HFFc6 (cell line): ENCODE measurements at regions not wholly inside any gene's neighbourhood (a gene's known extent, or its start where the extent isn't known, plus 50 kb on each side); places are given as distances from the start of the nearest gene placed in this dataset.

Source experiments
- DNase-seq: peaks from one replicate; pipeline ENCODE4 v3.0.0-alpha.2; 2018
- H3K27ac Mint-ChIP-seq: 2 replicates; pipeline ENCODE4 v1.8.0; 2020; ENCODE audit warnings: mild to moderate bottlenecking, mixed read lengths
- H3K27me3 Mint-ChIP-seq: 2 replicates; pipeline ENCODE4 v1.8.0; 2021; ENCODE audit warnings: mild to moderate bottlenecking, moderate library complexity, mixed read lengths; ENCODE audit not compliant: insufficient read depth
- H3K36me3 Mint-ChIP-seq: 2 replicates; pipeline ENCODE4 v1.8.0; 2021; ENCODE audit warnings: low read depth, mixed read lengths
- H3K4me1 Mint-ChIP-seq: 2 replicates; pipeline ENCODE4 v1.8.0; 2020; ENCODE audit warnings: low read depth, mixed read lengths
- H3K4me3 Mint-ChIP-seq: 2 replicates; pipeline ENCODE4 v1.8.0; 2020; ENCODE audit warnings: mild to moderate bottlenecking, moderate library complexity, mixed read lengths
- H3K9me3 Mint-ChIP-seq: 2 replicates; pipeline ENCODE4 v1.8.0; 2020; ENCODE audit warnings: mild to moderate bottlenecking, mixed read lengths
- TF ChIP-seq, protein P1 (sequence below): fragments of 200-600 bp; sonication (generic); IDR thresholded peaks from 2 replicates; pipeline ENCODE4 v1.5.0; 2021; ENCODE audit warnings: antibody characterized with exemption, mild to moderate bottlenecking

DNA sequence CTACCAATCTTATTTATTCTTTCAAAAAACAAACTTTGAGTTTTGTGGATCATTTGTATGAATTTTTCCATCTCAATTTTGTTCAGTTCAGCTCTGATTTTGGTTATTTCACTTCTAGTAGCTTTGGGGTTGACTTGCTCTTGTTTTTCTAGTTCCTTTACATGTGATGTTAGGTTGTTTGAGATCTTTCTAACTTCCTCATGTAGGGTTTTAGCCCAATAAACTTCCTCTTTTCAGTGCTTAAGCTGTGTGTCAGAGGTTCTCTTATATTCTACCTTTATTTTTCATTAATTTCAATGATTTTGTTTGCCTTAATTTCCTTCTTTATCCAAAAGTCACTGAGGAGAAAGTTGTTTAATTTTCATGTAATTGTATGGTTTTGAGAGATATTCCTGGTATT lies 860.4 kb upstream of the FBXO33 start:
- no peaks in the 10 kb centered on the region for H3K4me1 Mint-ChIP-seq
- H3K9me3 Mint-ChIP-seq: peaks cover 68% of the 10 kb centered on the region
- peaks cover 6% of the 10 kb centered on the region; the same call in 1 of the 2 replicates for H3K36me3 Mint-ChIP-seq
- TF ChIP-seq, protein P1, sequence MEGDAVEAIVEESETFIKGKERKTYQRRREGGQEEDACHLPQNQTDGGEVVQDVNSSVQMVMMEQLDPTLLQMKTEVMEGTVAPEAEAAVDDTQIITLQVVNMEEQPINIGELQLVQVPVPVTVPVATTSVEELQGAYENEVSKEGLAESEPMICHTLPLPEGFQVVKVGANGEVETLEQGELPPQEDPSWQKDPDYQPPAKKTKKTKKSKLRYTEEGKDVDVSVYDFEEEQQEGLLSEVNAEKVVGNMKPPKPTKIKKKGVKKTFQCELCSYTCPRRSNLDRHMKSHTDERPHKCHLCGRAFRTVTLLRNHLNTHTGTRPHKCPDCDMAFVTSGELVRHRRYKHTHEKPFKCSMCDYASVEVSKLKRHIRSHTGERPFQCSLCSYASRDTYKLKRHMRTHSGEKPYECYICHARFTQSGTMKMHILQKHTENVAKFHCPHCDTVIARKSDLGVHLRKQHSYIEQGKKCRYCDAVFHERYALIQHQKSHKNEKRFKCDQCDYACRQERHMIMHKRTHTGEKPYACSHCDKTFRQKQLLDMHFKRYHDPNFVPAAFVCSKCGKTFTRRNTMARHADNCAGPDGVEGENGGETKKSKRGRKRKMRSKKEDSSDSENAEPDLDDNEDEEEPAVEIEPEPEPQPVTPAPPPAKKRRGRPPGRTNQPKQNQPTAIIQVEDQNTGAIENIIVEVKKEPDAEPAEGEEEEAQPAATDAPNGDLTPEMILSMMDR: no peak
- no peak overlapping the region for H3K27ac Mint-ChIP-seq
- H3K4me3 Mint-ChIP-seq: no peak overlapping the region
- DNase-seq: no peak
- no peaks in the 10 kb centered on the region for H3K27me3 Mint-ChIP-seq

DNA sequence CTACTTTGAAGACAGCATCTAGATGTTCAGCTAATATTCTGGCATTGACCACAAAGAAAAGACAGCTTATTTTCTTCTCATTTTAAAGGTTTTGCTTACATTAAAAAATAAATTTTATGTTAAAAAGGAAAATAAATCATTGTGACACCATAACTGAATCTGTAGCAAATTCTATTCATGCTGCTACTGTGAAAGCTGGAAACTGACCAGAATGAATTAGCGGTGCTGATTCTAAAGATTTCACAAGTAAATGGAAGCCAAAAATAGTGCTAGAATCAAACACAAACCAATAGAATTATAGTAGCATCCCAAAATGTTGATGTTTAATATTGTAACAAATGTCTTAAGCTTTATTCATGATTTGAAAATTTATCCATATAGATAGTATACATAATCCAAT lies 850.0 kb upstream of the FBXO33 start:
- Mint-ChIP-seq H3K36me3 (no peaks in the 10 kb centered on the region), H3K27me3 (no peaks in the 10 kb centered on the region), H3K4me3 (no peak overlapping the region), H3K9me3 (peaks cover 45% of the 10 kb centered on the region), H3K27ac (no peak overlapping the region), H3K4me1 (no peaks in the 10 kb centered on the region)
- DNase-seq: no peak
- TF ChIP-seq, protein P1: no peak

DNA sequence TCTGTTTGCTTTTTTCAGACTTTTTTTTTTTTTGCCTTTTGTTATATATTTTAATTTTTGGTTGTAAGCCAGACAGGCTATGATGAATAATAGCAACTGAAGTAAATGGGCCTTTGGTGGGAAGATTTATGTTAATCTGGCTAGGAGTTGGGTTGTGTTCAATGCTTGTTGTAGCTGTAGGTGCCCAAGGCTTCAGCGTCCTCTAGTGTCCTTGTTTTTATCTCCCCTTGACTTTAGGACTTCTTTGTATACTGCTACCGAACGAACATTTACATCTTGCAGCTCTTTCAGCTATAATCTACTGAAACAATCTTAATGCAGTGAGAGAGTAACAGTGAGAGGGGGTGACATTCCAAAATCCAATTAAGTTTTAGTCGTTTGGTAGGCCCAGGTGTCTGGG lies 848.4 kb upstream of the FBXO33 start:
- TF ChIP-seq, protein P1: no peak
- H3K36me3 Mint-ChIP-seq: no peaks in the 10 kb centered on the region
- H3K4me3 Mint-ChIP-seq: no peak overlapping the region
- H3K4me1 Mint-ChIP-seq: no peaks in the 10 kb centered on the region
- peaks cover 51% of the 10 kb centered on the region for H3K9me3 Mint-ChIP-seq
- no peak for DNase-seq
- H3K27me3 Mint-ChIP-seq: no peaks in the 10 kb centered on the region
- H3K27ac Mint-ChIP-seq: no peak overlapping the region

DNA sequence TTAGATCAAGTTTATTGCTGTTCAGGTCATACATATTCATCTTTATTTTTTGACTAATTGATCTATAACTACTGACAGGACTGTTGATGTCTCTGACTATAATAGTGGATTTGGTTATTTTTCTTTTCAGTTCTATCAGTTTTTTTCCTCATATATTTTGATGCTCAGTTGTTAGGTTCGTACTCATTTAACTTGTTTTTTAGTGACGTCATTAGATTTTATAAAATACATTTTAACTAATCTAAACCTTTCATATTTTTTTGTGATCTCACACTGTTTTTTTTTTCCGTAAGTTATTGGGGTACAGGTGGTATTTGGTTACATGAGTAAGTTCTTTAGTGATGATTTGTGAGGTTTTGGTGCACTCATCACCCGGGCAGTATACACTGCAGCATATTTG lies 841.2 kb upstream of the FBXO33 start:
- H3K9me3 Mint-ChIP-seq: peaks cover 19% of the 10 kb centered on the region
- H3K27me3 Mint-ChIP-seq: no peaks in the 10 kb centered on the region
- H3K4me1 Mint-ChIP-seq: no peaks in the 10 kb centered on the region
- TF ChIP-seq, protein P1: no peak
- no peaks in the 10 kb centered on the region for H3K36me3 Mint-ChIP-seq
- no peak overlapping the region for H3K4me3 Mint-ChIP-seq
- no peak for DNase-seq
- H3K27ac Mint-ChIP-seq: no peak overlapping the region

DNA sequence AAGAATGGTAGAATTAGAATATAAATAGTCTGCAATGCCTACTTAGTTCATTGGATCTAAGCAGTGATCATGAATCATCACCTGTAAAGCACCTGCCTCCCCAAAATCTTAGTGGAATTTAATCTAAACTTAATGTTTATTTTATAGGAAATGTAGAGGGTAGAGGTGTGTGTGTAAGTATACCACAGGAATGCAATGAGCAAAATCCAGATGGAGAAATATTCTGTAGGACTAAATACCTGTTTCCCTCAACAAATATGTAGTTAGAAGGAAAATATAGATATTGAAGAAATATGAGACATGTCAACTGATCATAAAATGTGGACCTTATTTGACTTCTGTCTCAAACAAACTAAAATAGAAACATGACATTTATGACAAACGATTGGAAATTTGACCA lies 839.2 kb upstream of the FBXO33 start:
- H3K4me1 Mint-ChIP-seq: no peaks in the 10 kb centered on the region
- no peak for DNase-seq
- TF ChIP-seq, protein P1: no peak

DNA sequence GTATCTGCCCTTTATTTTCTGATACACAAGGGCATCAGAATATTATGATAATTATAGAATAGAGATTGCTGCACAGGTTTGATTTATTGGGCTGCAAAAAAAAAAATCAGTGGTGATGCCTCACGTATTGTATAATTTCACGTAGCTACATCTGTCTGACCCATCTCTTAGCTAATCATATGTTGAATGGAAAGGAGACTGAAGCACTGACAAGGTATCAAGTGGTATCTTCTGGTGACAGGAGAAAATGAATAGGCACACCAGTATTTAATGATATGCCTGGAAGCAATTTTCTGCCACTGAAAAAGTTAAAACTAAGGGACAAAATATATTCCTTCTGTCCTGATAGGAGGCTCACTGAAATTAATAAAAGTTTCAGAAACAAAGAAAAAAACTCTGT lies 837.2 kb upstream of the FBXO33 start:
- Mint-ChIP-seq H3K9me3 (peaks cover 8% of the 10 kb centered on the region), H3K36me3 (no peaks in the 10 kb centered on the region), H3K27ac (no peak overlapping the region), H3K4me3 (no peak overlapping the region), H3K4me1 (no peaks in the 10 kb centered on the region), H3K27me3 (no peaks in the 10 kb centered on the region)
- DNase-seq: no peak
- TF ChIP-seq, protein P1: no peak

More for the DNA sequence above, 839.2 kb upstream of the FBXO33 start:
- Mint-ChIP-seq H3K4me3 (no peak overlapping the region), H3K9me3 (peaks cover 23% of the 10 kb centered on the region), H3K27me3 (no peaks in the 10 kb centered on the region), H3K36me3 (no peaks in the 10 kb centered on the region), H3K27ac (no peak overlapping the region)
